NCI-H69 (cell line): ENCODE measurements at regions not wholly inside any gene's neighbourhood (a gene's known extent, or its start where the extent isn't known, plus 50 kb on each side); places are given as distances from the start of the nearest gene placed in this dataset.

Source experiments
- DNase-seq: peaks from one replicate; lab custom pipeline; 2025; lab: John Stamatoyannopoulos, UW

GRCh38 chr2:164178835-164179465 is 442.3 kb downstream of the GRB14 start:
- DNase-seq, result no peak

- DNase-seq, result no peak
Measured at GRCh38 chr2:164164602-164165001, 428.8 kb upstream of the FIGN start.

GRCh38 chr2:164155558-164155957 is 419.8 kb upstream of the FIGN start:
- DNase-seq, result no peak

- no peak for DNase-seq
Measured at GRCh38 chr2:164151522-164151921, 415.7 kb upstream of the FIGN start.

GRCh38 chr2:164150604-164151003 is 414.8 kb upstream of the FIGN start:
- no peak for DNase-seq

- DNase-seq, result no peak
Measured at GRCh38 chr2:164146441-164146840, 410.6 kb upstream of the FIGN start.

GRCh38 chr2:164145093-164145987 is 409.5 kb upstream of the FIGN start:
- no peak for DNase-seq

GRCh38 chr2:164143183-164143930 is 407.5 kb upstream of the FIGN start:
- DNase-seq, result no peak

- DNase-seq, result no peak
Measured at GRCh38 chr2:164142755-164143154, 406.9 kb upstream of the FIGN start.

GRCh38 chr2:164141271-164141670 is 405.5 kb upstream of the FIGN start:
- no peak for DNase-seq

GRCh38 chr2:164138750-164139149 is 402.9 kb upstream of the FIGN start:
- DNase-seq, result no peak

GRCh38 chr2:164134336-164134735 is 398.5 kb upstream of the FIGN start:
- DNase-seq, result no peak

- DNase-seq, result no peak
Measured at GRCh38 chr2:164127971-164128527, 392.2 kb upstream of the FIGN start.

- no peak for DNase-seq
Measured at GRCh38 chr2:164126960-164127660, 391.3 kb upstream of the FIGN start.

- DNase-seq, result no peak
Measured at GRCh38 chr2:164115806-164116205, 380.0 kb upstream of the FIGN start.

GRCh38 chr2:164114937-164115336 is 379.1 kb upstream of the FIGN start:
- DNase-seq, result no peak

- no peak for DNase-seq
Measured at GRCh38 chr2:164112105-164112504, 376.3 kb upstream of the FIGN start.

- no peak for DNase-seq
Measured at GRCh38 chr2:164110515-164110914, 374.7 kb upstream of the FIGN start.

GRCh38 chr2:164109006-164109405 is 373.2 kb upstream of the FIGN start:
- DNase-seq, result no peak

- DNase-seq, result no peak
Measured at GRCh38 chr2:164103271-164103670, 367.5 kb upstream of the FIGN start.

GRCh38 chr2:164102366-164102765 is 366.6 kb upstream of the FIGN start:
- DNase-seq, result no peak

- no peak for DNase-seq
Measured at GRCh38 chr2:164091673-164092072, 355.9 kb upstream of the FIGN start.
